OCI-LY7 (cell line): ENCODE measurements at regions not wholly inside any gene's neighbourhood (a gene's known extent, or its start where the extent isn't known, plus 50 kb on each side); places are given as distances from the start of the nearest gene placed in this dataset.

Experiments used
- BruUV-seq: library from RNA; stranded (reverse); fragments of 400-500 nt; replicated peaks from 2 replicates; lab custom pipeline; 2021; lab: Mats Ljungman, UMichigan
- CTCF ChIA-PET: fragments of 300-600 bp; sonication (Branson Sonifier 250); formaldehyde crosslinking; loops from one replicate; lab custom pipeline; 2022; ENCODE audit warnings: antibody characterized with exemption; ENCODE audit not compliant: unreplicated experiment; lab: Charles Lee
- POLR2A ChIA-PET: fragments of 300-600 bp; sonication (Branson Sonifier 250); formaldehyde crosslinking; loops from one replicate; lab custom pipeline; 2022; ENCODE audit warnings: antibody characterized with exemption; lab: Charles Lee
- DNase-seq: peaks from one replicate; pipeline ENCODE4 v3.0.0-alpha.2; 2015; ENCODE audit warnings: low spot score
- H2AFZ ChIP-seq: fragments of 200-600 bp; sonication (generic), shearing (Covaris generic); 2 replicates; pipeline ENCODE4 v1.6.1; 2014; ENCODE audit warnings: mild to moderate bottlenecking, antibody characterized with exemption, low read length, moderate library complexity
- H3K27ac ChIP-seq: fragments of 200-600 bp; sonication (generic); 2 replicates; pipeline ENCODE4 v1.5.1; 2014; ENCODE audit warnings: mixed run types, low read depth, mild to moderate bottlenecking, moderate library complexity, low read length, inconsistent platforms; ENCODE audit not compliant: poor library complexity, severe bottlenecking
- H3K36me3 ChIP-seq: fragments of 200-600 bp; sonication (generic); 2 replicates; pipeline ENCODE4 v1.6.1; 2014; ENCODE audit warnings: mild to moderate bottlenecking, antibody characterized with exemption, low read length, moderate library complexity, mixed read lengths; ENCODE audit not compliant: insufficient read depth
- H3K4me1 ChIP-seq: fragments of 200-600 bp; sonication (generic); 2 replicates; pipeline ENCODE4 v1.5.1; 2014; ENCODE audit warnings: mild to moderate bottlenecking, low read length; ENCODE audit not compliant: insufficient read depth, poor library complexity, severe bottlenecking
- H3K4me2 ChIP-seq: fragments of 200-600 bp; sonication (generic); 2 replicates; pipeline ENCODE4 v1.6.1; 2014; ENCODE audit warnings: mild to moderate bottlenecking, low read length
- H3K4me3 ChIP-seq: fragments of 200-600 bp; sonication (generic); 2 replicates; pipeline ENCODE4 v1.5.1; 2014; ENCODE audit warnings: mild to moderate bottlenecking, low read depth, low read length; ENCODE audit not compliant: poor library complexity, severe bottlenecking
- H3K79me2 ChIP-seq: fragments of 200-600 bp; sonication (generic); 2 replicates; pipeline ENCODE4 v1.6.1; 2016; ENCODE audit warnings: low read depth, mild to moderate bottlenecking, low read length, moderate library complexity, mixed read lengths; ENCODE audit not compliant: insufficient read depth
- H3K9me2 ChIP-seq: fragments of 200-600 bp; sonication (generic); 2 replicates; pipeline ENCODE4 v1.6.1; 2016; ENCODE audit warnings: mild to moderate bottlenecking, low read length, mixed read lengths; ENCODE audit not compliant: insufficient read depth
- H3K9me3 ChIP-seq: fragments of 200-600 bp; sonication (generic); 2 replicates; pipeline ENCODE4 v1.6.1; 2014; ENCODE audit warnings: mild to moderate bottlenecking, mixed run types, low read length, mixed read lengths
- H4K20me1 ChIP-seq: fragments of 200-600 bp; sonication (generic); 2 replicates; pipeline ENCODE4 v1.6.1; 2014; ENCODE audit warnings: mild to moderate bottlenecking, antibody characterized with exemption, low read length, moderate library complexity, mixed read lengths; ENCODE audit not compliant: insufficient read depth
- EZH2phosphoT487 ChIP-seq: fragments of 200-600 bp; sonication (generic); IDR thresholded peaks from 2 replicates; pipeline ENCODE4 v1.6.1; 2018; ENCODE audit warnings: low read depth, borderline replicate concordance, mild to moderate bottlenecking, mixed run types, antibody characterized with exemption, low read length, moderate library complexity, mixed read lengths
- intact Hi-C: fragments of 100-400 bp; cut with micrococcal nuclease; formaldehyde crosslinking; loops from one replicate; pipeline ENCODE4 v1.10.0; 2022; ENCODE audit not compliant: unreplicated experiment
- TF ChIP-seq, protein P1 (sequence below): fragments of 200-600 bp; sonication (generic); conservative IDR thresholded peaks from 2 replicates; pipeline ENCODE4 v1.5.1; 2014; ENCODE audit warnings: mild to moderate bottlenecking, antibody characterized with exemption, low read length, moderate library complexity, mixed read lengths

- ChIA-PET CTCF (no interaction called here), POLR2A (no interaction called here)
- no peak overlapping the region for H3K4me2 ChIP-seq
- H3K9me3 ChIP-seq: no peaks in the 10 kb centered on the region
- no peak overlapping the region for H2AFZ ChIP-seq
- no peaks in the 10 kb centered on the region for H3K79me2 ChIP-seq
- no peaks in the 10 kb centered on the region for H3K4me1 ChIP-seq
- no peaks in the 10 kb centered on the region for H3K36me3 ChIP-seq
- H3K4me3 ChIP-seq: no peak overlapping the region
- intact Hi-C loops: no loop called here
- no peak for TF ChIP-seq EZH2phosphoT487
- no peaks in the 10 kb centered on the region for H3K9me2 ChIP-seq
- H4K20me1 ChIP-seq: no peaks in the 10 kb centered on the region
- BruUV-seq: no TSS peak
- H3K27ac ChIP-seq: no peak overlapping the region
- no peak for DNase-seq
Measured at GRCh38 chr3:161156936-161157335, 51.8 kb upstream of the B3GALNT1 start.

DNA sequence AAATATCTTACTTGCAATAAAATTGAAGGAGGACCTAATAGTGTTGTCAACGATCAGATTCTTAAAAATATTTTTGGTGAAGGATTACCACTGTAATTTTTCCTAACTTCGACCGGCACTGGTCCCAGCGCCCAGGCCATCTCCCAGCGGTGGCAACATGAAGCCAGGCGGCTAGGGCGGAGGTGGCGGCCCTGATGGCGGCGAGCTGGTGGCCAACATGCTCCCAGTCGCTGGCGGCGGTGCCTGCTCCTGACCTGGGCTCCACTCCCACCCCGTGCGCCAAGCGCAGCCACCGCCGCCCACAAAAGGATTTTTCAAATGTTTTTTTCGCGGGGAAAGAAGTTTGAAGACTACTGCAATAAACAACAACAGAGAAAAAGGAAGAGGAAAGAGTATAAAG lies 56.5 kb upstream of the B3GALNT1 start:
- intact Hi-C loops: no loop called here
- Histone ChIP-seq H3K79me2 (no peaks in the 10 kb centered on the region), H3K4me3 (no peak overlapping the region), H3K36me3 (no peaks in the 10 kb centered on the region), H4K20me1 (no peaks in the 10 kb centered on the region), H3K4me2 (no peak overlapping the region), H3K9me2 (no peaks in the 10 kb centered on the region), H3K4me1 (no peaks in the 10 kb centered on the region), H3K27ac (no peak overlapping the region), H2AFZ (no peak overlapping the region), H3K9me3 (no peaks in the 10 kb centered on the region)
- no peak for TF ChIP-seq EZH2phosphoT487
- TF ChIP-seq, protein P1, sequence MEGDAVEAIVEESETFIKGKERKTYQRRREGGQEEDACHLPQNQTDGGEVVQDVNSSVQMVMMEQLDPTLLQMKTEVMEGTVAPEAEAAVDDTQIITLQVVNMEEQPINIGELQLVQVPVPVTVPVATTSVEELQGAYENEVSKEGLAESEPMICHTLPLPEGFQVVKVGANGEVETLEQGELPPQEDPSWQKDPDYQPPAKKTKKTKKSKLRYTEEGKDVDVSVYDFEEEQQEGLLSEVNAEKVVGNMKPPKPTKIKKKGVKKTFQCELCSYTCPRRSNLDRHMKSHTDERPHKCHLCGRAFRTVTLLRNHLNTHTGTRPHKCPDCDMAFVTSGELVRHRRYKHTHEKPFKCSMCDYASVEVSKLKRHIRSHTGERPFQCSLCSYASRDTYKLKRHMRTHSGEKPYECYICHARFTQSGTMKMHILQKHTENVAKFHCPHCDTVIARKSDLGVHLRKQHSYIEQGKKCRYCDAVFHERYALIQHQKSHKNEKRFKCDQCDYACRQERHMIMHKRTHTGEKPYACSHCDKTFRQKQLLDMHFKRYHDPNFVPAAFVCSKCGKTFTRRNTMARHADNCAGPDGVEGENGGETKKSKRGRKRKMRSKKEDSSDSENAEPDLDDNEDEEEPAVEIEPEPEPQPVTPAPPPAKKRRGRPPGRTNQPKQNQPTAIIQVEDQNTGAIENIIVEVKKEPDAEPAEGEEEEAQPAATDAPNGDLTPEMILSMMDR: no peak
- no TSS peak for BruUV-seq
- ChIA-PET POLR2A (no interaction called here), CTCF (no interaction called here)
- DNase-seq: no peak

- no peak overlapping the region for H3K27ac ChIP-seq
- H3K9me3 ChIP-seq: no peaks in the 10 kb centered on the region
- no TSS peak for BruUV-seq
- no peaks in the 10 kb centered on the region for H3K4me1 ChIP-seq
- H3K4me3 ChIP-seq: no peak overlapping the region
- no peak for TF ChIP-seq EZH2phosphoT487
- TF ChIP-seq, protein P1: no peak
- H3K4me2 ChIP-seq: no peak overlapping the region
- POLR2A ChIA-PET: interaction anchor here (0.6 to 0.7 kb wide), 2 partner anchors 14 to 297 kb away, joined by 3 read pairs; no protein-coding TSS in a partner anchor
- H2AFZ ChIP-seq: no peak overlapping the region
- CTCF ChIA-PET: no interaction called here
- no peaks in the 10 kb centered on the region for H3K79me2 ChIP-seq
- H4K20me1 ChIP-seq: no peaks in the 10 kb centered on the region
- no peaks in the 10 kb centered on the region for H3K36me3 ChIP-seq
- no peaks in the 10 kb centered on the region for H3K9me2 ChIP-seq
- intact Hi-C loops: no loop called here
- no peak for DNase-seq
Measured at GRCh38 chr3:161163297-161163696, 57.8 kb upstream of the NMD3 start.
